ENCODE measurements at regions not wholly inside any gene's neighbourhood (a gene's known extent, or its start where the extent isn't known, plus 50 kb on each side); places are given as distances from the start of the nearest gene placed in this dataset.

- no peak overlapping the region for H3K9ac ChIP-seq (ENCODE audit: extremely low read depth, low read length, poor library complexity, severe bottlenecking)
- H3K27me3 Mint-ChIP-seq (ENCODE audit: insufficient read depth) = no peaks in the 10 kb centered on the region
- DNase-seq = no peak
- no peaks in the 10 kb centered on the region for H3K27me3 ChIP-seq (ENCODE audit: control insufficient read depth, insufficient read depth, low read length, poor library complexity, severe bottlenecking)
- no peak overlapping the region for H3K27ac ChIP-seq (ENCODE audit: low read depth, low read length)
- no peaks in the 10 kb centered on the region for H3K4me1 Mint-ChIP-seq
- H3K27ac Mint-ChIP-seq = no peak overlapping the region
- 85 to 100% methylated on average over 2 to 5 of the region's 6 CpGs for WGBS, 2 experiments (ENCODE audit: insufficient coverage in 1 of 2, insufficient read length in 1 of 2)
- no peaks in the 10 kb centered on the region for H3K36me3 Mint-ChIP-seq (ENCODE audit: low read depth)
- no peaks in the 10 kb centered on the region for H3K9me3 Mint-ChIP-seq
- TF ChIP-seq, protein P1, sequence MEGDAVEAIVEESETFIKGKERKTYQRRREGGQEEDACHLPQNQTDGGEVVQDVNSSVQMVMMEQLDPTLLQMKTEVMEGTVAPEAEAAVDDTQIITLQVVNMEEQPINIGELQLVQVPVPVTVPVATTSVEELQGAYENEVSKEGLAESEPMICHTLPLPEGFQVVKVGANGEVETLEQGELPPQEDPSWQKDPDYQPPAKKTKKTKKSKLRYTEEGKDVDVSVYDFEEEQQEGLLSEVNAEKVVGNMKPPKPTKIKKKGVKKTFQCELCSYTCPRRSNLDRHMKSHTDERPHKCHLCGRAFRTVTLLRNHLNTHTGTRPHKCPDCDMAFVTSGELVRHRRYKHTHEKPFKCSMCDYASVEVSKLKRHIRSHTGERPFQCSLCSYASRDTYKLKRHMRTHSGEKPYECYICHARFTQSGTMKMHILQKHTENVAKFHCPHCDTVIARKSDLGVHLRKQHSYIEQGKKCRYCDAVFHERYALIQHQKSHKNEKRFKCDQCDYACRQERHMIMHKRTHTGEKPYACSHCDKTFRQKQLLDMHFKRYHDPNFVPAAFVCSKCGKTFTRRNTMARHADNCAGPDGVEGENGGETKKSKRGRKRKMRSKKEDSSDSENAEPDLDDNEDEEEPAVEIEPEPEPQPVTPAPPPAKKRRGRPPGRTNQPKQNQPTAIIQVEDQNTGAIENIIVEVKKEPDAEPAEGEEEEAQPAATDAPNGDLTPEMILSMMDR (conservative IDR thresholded peaks at IDR 0.05) = no peak
- H3K4me1 ChIP-seq (ENCODE audit: control insufficient read depth, insufficient read depth, low read length) = no peaks in the 10 kb centered on the region
- H3K36me3 ChIP-seq (ENCODE audit: control insufficient read depth, insufficient read depth, low read length) = no peaks in the 10 kb centered on the region
- H3K4me3 Mint-ChIP-seq = no peak overlapping the region
- H3K4me3 ChIP-seq (ENCODE audit: low read length) = no peak overlapping the region
- no peaks in the 10 kb centered on the region for H3K9me3 ChIP-seq (ENCODE audit: control insufficient read depth, low read length)
Observed at GRCh38 chr7:26594553-26594952, 269.8 kb downstream of the SKAP2 start.

GRCh38 chr7:26598867-26599266 lies 265.5 kb downstream of the SKAP2 start:
- Histone ChIP-seq H3K9me3 (ENCODE audit: control insufficient read depth, low read length) (no peaks in the 10 kb centered on the region), H3K27ac (ENCODE audit: low read depth, low read length) (no peak overlapping the region), H3K9ac (ENCODE audit: extremely low read depth, low read length, poor library complexity, severe bottlenecking) (no peak overlapping the region), H3K36me3 (ENCODE audit: control insufficient read depth, insufficient read depth, low read length) (no peaks in the 10 kb centered on the region), H3K4me1 (ENCODE audit: control insufficient read depth, insufficient read depth, low read length) (no peaks in the 10 kb centered on the region), H3K27me3 (ENCODE audit: control insufficient read depth, insufficient read depth, low read length, poor library complexity, severe bottlenecking) (no peaks in the 10 kb centered on the region), H3K4me3 (ENCODE audit: low read length) (no peak overlapping the region)
- Mint-ChIP-seq H3K36me3 (ENCODE audit: low read depth) (no peaks in the 10 kb centered on the region), H3K27ac (no peak overlapping the region), H3K4me1 (peaks cover 4% of the 10 kb centered on the region), H3K4me3 (no peak overlapping the region), H3K9me3 (no peaks in the 10 kb centered on the region), H3K27me3 (ENCODE audit: insufficient read depth) (no peaks in the 10 kb centered on the region)
- TF ChIP-seq, protein P1 (conservative IDR thresholded peaks at IDR 0.05) = no peak
- no peak for DNase-seq
- 75 to 88% methylated on average over 1 to 2 of the region's 2 CpGs for WGBS, 2 experiments (ENCODE audit: insufficient coverage in 1 of 2, insufficient read length in 1 of 2)

DNA sequence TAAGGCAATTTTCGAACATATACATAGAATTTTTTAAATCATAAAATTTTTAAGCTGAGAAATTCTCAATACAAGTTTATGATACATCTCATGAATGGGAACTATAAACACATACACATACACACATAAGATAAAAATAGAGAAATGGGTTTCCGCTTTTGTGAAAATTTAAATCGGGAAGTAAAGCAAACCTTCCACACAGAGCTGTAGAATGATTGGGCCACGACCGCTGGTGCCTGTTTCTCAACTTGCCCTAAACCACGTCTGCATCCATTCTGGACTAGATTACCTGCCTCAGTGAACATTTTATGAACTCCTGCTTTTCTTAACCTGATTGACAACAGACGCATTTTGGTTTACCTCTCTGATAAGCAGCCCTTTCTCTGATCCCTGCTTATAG lies 264.4 kb downstream of the SKAP2 start:
- no peaks in the 10 kb centered on the region for H3K4me1 ChIP-seq (ENCODE audit: control insufficient read depth, insufficient read depth, low read length)

More for the DNA sequence above, 264.4 kb downstream of the SKAP2 start:
- no peaks in the 10 kb centered on the region for H3K27me3 Mint-ChIP-seq (ENCODE audit: insufficient read depth)
- H3K27ac ChIP-seq (ENCODE audit: low read depth, low read length) = no peak overlapping the region
- no peak overlapping the region for H3K27ac Mint-ChIP-seq
- H3K4me3 Mint-ChIP-seq = no peak overlapping the region
- H3K27me3 ChIP-seq (ENCODE audit: control insufficient read depth, insufficient read depth, low read length, poor library complexity, severe bottlenecking) = no peaks in the 10 kb centered on the region
- WGBS, 2 experiments (ENCODE audit: insufficient coverage in 1 of 2, insufficient read length in 1 of 2) = 89 to 94% methylated on average over 6 of the region's 7 CpGs
- no peak for DNase-seq
- no peaks in the 10 kb centered on the region for H3K9me3 ChIP-seq (ENCODE audit: control insufficient read depth, low read length)
- H3K36me3 Mint-ChIP-seq (ENCODE audit: low read depth) = no peaks in the 10 kb centered on the region
- H3K4me1 Mint-ChIP-seq = peaks cover 5% of the 10 kb centered on the region
- no peak overlapping the region for H3K4me3 ChIP-seq (ENCODE audit: low read length)
- H3K36me3 ChIP-seq (ENCODE audit: control insufficient read depth, insufficient read depth, low read length) = no peaks in the 10 kb centered on the region
- no peaks in the 10 kb centered on the region for H3K9me3 Mint-ChIP-seq
- TF ChIP-seq, protein P1 (conservative IDR thresholded peaks at IDR 0.05) = no peak
- H3K9ac ChIP-seq (ENCODE audit: extremely low read depth, low read length, poor library complexity, severe bottlenecking) = no peak overlapping the region
